ENCODE measurements at regions not wholly inside any gene's neighbourhood (a gene's known extent, or its start where the extent isn't known, plus 50 kb on each side); places are given as distances from the start of the nearest gene placed in this dataset.
"Not testable (repeated sequence)": the region's sequence is repeated elsewhere in the genome, so short reads cannot be mapped to it uniquely, and the experiment has no call there.

DNA sequence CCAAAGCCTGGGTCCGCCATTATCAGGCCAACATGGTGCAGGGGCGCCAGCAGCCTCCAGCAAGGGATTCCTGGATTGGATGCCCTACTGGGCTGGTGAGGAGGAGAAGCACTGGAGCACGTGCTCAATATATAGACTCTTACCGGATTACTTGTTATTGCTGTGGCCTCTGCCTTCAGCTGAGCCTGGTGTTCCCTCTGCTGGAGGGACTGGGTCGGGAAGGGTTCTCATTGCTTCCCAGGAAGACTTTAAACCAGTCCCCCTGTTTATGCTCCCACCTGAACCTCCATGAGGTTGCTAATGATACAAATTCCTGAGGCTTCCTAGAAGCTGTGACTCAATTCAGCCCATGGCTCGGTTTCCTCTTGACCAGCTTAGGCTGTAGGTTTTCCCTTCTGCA, 186.7 kb upstream of the ARID1B start:
- DNase-seq, result peak; percentile 54
- H3K27me3 ChIP-seq (ENCODE audit: control insufficient read depth, insufficient read depth, low read length), result no peaks in the 10 kb centered on the region
- H3K4me3 ChIP-seq (ENCODE audit: insufficient read depth, low read depth, low read length), result no peak overlapping the region
- no peaks in the 10 kb centered on the region for H3K36me3 ChIP-seq (replicated peaks; ENCODE audit: control insufficient read depth, insufficient read depth, low read length)

DNA sequence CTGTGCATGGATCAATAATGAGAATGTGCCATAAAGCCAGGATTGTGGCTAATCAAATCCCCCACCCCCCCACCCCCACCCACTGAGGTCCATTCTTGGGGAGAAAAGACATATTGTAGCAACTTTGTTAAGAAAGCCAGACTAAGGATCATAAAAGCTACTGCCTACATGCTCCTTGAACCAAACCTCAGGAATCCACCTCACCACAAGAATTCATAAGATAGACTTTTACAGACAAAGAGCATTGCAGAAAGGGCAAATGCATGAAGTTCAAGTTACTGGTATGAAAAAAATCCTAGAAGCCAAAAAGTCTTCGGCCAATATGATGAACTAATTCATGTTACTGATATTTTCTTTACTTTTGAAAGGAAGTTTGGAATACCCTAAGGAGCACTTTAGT, 187.9 kb upstream of the ARID1B start:
- H3K27me3 ChIP-seq (ENCODE audit: control insufficient read depth, insufficient read depth, low read length), result no peaks in the 10 kb centered on the region
- DNase-seq, result no peak
- no peak overlapping the region for H3K4me3 ChIP-seq (ENCODE audit: insufficient read depth, low read depth, low read length)
- H3K36me3 ChIP-seq (replicated peaks; ENCODE audit: control insufficient read depth, insufficient read depth, low read length), result no peaks in the 10 kb centered on the region

DNA sequence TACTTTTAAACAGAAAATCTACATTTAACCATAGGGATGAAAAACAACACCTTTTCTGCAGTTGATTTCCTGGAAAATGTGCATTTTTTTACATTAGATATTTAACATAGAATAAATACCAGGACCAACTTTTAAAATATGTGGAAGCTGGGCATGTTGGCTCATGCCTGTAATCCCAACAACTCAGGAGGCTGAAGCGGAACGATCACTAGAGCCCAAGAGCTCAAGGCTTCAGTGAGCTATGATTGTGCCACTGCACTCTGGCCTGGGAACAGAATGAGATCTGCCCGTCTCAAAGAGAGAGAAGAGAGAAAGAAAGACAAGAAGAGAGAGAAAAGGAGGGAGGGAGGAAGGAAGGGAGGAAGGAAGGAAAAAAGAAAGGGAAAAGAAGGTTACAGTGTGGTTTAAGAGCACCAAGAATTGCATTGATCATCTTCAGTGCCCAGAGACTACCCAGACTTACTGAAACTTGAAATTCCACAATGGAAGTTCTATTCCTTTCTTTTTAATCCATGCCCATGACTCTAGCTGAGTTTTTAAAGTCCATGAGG, 189.4 kb upstream of the ARID1B start:
- DNase-seq, result no peak
- Histone ChIP-seq H3K36me3 (replicated peaks; ENCODE audit: control insufficient read depth, insufficient read depth, low read length) (no peaks in the 10 kb centered on the region), H3K27me3 (ENCODE audit: control insufficient read depth, insufficient read depth, low read length) (no peaks in the 10 kb centered on the region), H3K4me3 (ENCODE audit: insufficient read depth, low read depth, low read length) (no peak overlapping the region)

DNA sequence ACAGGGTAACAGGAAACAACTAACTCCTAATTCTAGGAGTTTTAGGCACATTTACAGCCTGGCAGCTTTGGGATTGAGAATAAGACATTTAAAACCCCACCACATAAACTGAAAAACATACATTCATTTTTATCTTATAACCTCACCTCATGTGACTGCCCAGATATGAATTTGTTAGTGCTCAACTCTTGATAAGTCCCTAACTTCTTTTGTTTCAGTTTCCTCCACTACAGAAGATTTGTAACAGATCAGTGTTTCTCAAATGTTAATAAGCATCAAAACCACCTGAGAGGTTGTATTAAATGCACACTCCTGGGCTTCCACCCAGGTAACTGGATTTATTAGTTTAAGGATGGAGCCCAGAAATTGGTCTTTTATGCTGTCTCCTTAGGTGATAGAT, 190.1 kb upstream of the ARID1B start:
- no peaks in the 10 kb centered on the region for H3K27me3 ChIP-seq (ENCODE audit: control insufficient read depth, insufficient read depth, low read length)
- DNase-seq, result no peak
- H3K36me3 ChIP-seq (replicated peaks; ENCODE audit: control insufficient read depth, insufficient read depth, low read length), result no peaks in the 10 kb centered on the region
- no peak overlapping the region for H3K4me3 ChIP-seq (ENCODE audit: insufficient read depth, low read depth, low read length)

DNA sequence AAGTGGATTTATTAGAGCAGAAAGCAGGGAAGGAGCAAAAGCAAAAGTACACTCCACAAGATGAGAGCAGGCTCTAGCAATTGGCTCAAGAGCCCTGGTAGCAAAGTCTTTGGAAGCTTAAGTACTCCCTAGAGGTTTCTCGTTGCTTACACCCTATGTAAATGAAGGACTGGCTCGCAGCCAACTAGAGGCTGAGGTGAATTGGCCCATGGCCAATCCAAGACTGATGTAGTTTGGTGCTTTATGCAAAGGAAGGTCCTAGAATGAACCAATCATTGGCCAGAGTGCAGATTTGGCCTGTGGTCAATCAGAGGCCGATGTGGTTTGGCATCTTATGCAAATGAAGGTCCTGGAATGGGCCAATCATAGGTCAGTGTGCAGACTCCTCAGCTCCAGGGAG, 191.3 kb upstream of the ARID1B start:
- Histone ChIP-seq H3K36me3 (replicated peaks; ENCODE audit: control insufficient read depth, insufficient read depth, low read length) (no peaks in the 10 kb centered on the region), H3K27me3 (ENCODE audit: control insufficient read depth, insufficient read depth, low read length) (no peaks in the 10 kb centered on the region), H3K4me3 (ENCODE audit: insufficient read depth, low read depth, low read length) (no peak overlapping the region)
- DNase-seq, result no peak

DNA sequence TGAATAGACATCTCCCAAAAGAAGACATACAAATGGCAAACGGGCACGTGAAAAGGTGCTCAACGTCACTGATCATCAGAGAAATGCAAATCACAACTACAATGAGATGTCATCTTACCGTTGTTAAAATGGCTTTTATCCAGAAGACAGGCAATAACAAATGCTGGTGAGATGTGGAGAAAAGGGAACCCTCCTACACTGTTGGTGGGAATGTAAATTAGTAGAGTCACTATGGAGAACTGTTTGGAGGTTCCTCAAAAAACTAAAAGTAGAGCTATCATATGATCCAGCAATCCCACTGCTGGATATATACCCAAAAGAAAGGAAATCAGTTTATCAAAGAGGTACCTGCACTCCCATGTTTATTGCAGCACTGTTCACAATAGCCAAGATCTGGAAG, 193.1 kb upstream of the ARID1B start:
- not testable (repeated sequence) for DNase-seq; H3K27me3 ChIP-seq (ENCODE audit: control insufficient read depth, insufficient read depth, low read length); H3K4me3 ChIP-seq (ENCODE audit: insufficient read depth, low read depth, low read length); H3K36me3 ChIP-seq (replicated peaks; ENCODE audit: control insufficient read depth, insufficient read depth, low read length)

DNA sequence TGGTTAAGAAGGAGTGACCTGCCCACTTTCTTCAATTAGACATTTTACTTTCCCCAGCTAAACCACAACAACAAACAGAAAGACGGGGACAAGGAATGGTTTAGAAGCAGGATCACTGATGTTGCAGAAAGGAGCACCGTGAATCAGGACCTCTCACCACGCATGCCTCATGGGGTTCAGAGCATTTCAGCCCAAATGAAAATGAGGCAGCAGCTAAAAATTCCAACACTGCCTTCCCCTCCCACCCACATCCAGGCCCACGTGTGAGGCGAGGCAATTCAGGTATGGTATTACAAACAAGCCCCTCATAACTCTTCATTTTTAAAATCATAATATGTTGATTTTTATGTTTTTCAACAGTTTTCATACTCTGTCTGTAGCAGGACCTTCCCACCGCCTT, 194.1 kb upstream of the ARID1B start:
- Histone ChIP-seq H3K36me3 (replicated peaks; ENCODE audit: control insufficient read depth, insufficient read depth, low read length) (no peaks in the 10 kb centered on the region), H3K4me3 (ENCODE audit: insufficient read depth, low read depth, low read length) (no peak overlapping the region), H3K27me3 (ENCODE audit: control insufficient read depth, insufficient read depth, low read length) (no peaks in the 10 kb centered on the region)
- no peak for DNase-seq

DNA sequence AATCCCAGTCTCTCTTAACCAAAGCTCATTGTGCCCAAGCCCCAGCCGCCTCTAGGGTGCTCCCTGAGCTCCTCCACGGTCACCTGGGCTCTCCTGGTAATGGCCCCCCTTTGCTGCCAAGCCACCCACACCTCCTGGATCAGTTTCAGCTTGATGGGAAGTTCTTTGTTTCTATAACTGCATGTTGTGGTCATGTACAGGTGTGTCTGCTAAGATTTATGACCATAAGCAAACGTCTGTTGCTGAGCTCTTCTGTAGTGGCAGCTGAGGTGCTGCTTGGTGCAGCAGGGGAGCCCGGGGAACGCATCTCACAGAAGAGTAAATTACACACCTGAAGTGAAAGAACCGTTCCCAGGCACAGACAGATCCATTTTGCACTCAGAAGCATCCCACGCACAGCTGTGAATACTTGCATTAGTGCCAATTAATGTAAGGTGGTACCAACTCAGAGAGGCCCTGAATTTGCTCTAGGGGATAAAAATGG, 194.6 kb upstream of the ARID1B start:
- DNase-seq, result no peak
- no peak overlapping the region for H3K4me3 ChIP-seq (ENCODE audit: insufficient read depth, low read depth, low read length)
- no peaks in the 10 kb centered on the region for H3K36me3 ChIP-seq (replicated peaks; ENCODE audit: control insufficient read depth, insufficient read depth, low read length)

DNA sequence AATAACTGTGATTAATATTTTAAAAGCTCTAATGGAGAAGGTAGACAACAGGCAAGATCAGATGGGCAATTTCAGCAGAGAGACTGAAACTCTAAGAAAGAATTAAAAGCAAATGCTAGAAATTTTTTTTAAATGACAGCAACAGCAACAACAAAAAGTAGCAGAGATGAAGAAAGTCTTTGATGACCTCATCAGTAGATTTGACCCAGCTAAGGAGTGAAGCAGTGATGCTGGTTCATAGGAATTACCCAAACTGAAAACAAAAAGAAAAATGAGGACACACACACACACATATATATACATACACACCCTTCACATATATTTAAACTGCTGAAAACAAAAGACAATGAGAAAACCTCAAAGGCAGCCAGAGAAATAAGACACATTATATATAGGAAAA, 197.6 kb upstream of the ARID1B start:
- H3K4me3 ChIP-seq (ENCODE audit: insufficient read depth, low read depth, low read length), result no peak overlapping the region
- H3K27me3 ChIP-seq (ENCODE audit: control insufficient read depth, insufficient read depth, low read length), result no peaks in the 10 kb centered on the region
- no peak for DNase-seq
- H3K36me3 ChIP-seq (replicated peaks; ENCODE audit: control insufficient read depth, insufficient read depth, low read length), result no peaks in the 10 kb centered on the region

More for the DNA sequence above, 194.6 kb upstream of the ARID1B start:
- H3K27me3 ChIP-seq (ENCODE audit: control insufficient read depth, insufficient read depth, low read length), result no peaks in the 10 kb centered on the region

DNA sequence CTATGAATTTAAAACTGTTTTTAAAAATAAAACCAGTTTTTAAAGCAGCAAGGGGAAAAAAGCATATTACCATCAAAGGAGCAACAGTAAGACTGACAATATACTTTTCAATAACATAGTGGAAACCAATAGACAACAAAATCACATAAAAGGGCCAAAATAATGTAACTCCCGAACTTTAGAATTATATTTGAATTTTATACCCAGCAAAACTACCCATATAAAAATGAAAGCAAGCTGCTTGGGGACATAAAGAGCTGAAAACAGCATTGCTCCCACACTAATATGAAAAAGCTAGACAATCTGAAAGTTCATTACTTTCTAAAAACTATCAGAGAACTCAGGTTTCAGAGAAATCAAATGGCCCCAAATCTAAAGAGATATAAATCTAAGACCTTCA, 199.4 kb upstream of the ARID1B start:
- Histone ChIP-seq H3K4me3 (ENCODE audit: insufficient read depth, low read depth, low read length) (no peak overlapping the region), H3K36me3 (replicated peaks; ENCODE audit: control insufficient read depth, insufficient read depth, low read length) (no peaks in the 10 kb centered on the region), H3K27me3 (ENCODE audit: control insufficient read depth, insufficient read depth, low read length) (no peaks in the 10 kb centered on the region)
- no peak for DNase-seq

DNA sequence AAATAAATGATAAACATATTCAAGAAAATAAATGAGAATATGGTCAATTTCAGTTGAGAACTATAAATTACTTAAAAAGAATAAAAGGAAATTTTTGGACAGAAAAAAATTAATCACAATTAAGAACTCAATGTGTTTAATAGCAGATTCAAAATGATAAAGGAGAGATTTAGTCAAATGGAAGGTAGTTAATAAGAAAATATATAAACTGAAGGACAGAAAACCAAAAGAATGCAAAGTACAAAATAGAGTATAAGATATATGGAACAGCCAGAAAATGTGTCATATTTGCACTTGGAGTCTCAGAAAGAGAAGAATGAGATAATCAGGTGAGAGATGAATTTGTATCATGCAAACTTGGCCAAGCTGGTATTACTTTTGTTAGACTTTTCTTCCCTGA, 201.8 kb upstream of the ARID1B start:
- no peak for DNase-seq
- no peaks in the 10 kb centered on the region for H3K27me3 ChIP-seq (ENCODE audit: control insufficient read depth, insufficient read depth, low read length)
- H3K4me3 ChIP-seq (ENCODE audit: insufficient read depth, low read depth, low read length), result no peak overlapping the region
- no peaks in the 10 kb centered on the region for H3K36me3 ChIP-seq (replicated peaks; ENCODE audit: control insufficient read depth, insufficient read depth, low read length)

DNA sequence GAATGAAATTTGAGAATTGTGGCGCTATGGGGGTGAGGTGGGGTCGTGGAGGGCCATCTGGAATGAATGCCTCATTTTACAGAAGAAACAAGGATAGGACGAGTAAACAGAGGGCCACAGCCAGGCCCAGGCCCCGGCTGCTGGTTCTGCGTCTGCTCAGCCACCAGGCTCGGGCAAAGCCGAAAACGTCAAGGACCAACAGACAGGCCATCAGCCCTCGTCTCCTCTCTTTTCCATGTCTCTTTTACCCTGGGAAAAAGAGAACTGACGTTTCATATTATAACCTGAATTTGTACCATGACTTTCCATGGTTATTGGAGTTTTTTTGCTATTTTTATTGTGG, 212.4 kb upstream of the ARID1B start:
- H3K27me3 ChIP-seq (ENCODE audit: control insufficient read depth, insufficient read depth, low read length), result no peaks in the 10 kb centered on the region
- no peak overlapping the region for H3K4me3 ChIP-seq (ENCODE audit: insufficient read depth, low read depth, low read length)
- H3K36me3 ChIP-seq (replicated peaks; ENCODE audit: control insufficient read depth, insufficient read depth, low read length), result no peaks in the 10 kb centered on the region
- peak; percentile 46 for DNase-seq

DNA sequence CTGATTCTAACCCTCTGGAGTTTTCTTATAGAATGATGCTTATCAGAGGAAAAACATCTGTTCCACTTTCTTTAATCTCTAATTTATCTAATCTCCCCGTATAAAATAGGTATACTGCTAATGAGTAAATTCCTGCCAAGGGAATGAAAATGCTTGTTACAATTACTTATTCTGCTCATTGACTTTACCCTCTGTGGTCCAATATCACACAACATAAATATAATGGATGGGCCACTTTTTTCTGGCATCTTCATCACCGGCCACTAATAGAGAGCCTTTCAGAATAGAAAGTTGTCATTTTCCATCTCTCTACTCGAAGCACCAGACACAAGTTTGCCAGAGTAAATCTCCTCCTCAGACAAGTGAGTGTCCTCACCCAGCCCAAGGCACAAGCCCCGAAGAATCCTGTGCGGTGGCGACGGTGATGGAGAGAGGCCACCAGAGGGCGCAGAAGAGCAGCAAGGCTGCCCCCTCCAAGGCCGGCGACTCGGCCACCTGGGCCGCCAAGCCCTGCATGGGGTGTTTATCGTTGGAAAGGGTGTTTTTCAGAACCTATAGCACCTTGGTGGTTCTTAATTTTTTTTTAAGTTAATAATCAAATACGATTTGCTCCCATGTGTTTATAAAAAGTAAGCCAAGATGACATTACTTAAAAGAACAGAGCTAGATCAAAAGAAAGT, 212.9 kb upstream of the ARID1B start:
- H3K4me3 ChIP-seq (ENCODE audit: insufficient read depth, low read depth, low read length), result no peak overlapping the region
- H3K27me3 ChIP-seq (ENCODE audit: control insufficient read depth, insufficient read depth, low read length), result no peaks in the 10 kb centered on the region
- H3K36me3 ChIP-seq (replicated peaks; ENCODE audit: control insufficient read depth, insufficient read depth, low read length), result no peaks in the 10 kb centered on the region
- peak; percentile 91 for DNase-seq

DNA sequence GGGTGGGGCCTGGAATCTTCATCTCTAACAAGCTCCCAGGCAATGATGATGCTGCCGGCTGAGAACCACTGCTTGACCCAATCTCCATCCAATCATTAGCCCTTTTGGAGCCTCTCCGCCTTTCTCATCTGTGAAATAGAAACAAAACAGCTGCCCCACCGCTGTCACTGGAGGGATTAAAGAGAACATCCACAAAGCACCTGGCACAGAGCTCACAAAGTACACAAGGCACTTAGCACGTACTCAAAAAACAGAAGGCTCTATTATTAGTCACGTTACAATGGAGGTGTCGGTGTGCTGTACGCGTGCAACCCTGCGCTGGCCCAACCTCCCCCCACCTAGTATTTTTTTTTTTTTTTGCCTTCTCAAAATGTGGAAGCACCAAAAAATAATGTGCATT, 213.5 kb upstream of the ARID1B start:
- Histone ChIP-seq H3K36me3 (replicated peaks; ENCODE audit: control insufficient read depth, insufficient read depth, low read length) (no peaks in the 10 kb centered on the region), H3K27me3 (ENCODE audit: control insufficient read depth, insufficient read depth, low read length) (no peaks in the 10 kb centered on the region), H3K4me3 (ENCODE audit: insufficient read depth, low read depth, low read length) (no peak overlapping the region)
- DNase-seq, result no peak

DNA sequence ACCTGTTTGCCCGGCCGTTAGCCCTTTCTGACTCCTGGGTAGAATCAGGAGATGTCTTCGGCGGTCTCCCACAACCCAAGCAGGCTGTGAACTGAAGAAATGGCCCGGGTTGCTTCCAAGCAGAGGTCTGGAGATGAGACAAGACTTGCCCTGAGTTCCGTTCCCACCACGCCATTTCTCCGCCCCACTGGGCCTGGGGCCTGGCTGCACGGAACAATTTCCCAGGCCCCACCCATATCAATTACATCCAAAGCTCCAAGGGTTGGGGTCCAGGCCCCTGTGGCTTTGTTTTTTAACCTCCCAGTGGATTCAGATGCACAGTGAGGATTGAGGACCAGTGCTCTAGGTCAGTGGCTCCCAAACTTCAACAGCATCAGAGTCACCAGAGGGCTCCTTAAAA, 214.5 kb upstream of the ARID1B start:
- Histone ChIP-seq H3K4me3 (ENCODE audit: insufficient read depth, low read depth, low read length) (no peak overlapping the region), H3K36me3 (replicated peaks; ENCODE audit: control insufficient read depth, insufficient read depth, low read length) (no peaks in the 10 kb centered on the region), H3K27me3 (ENCODE audit: control insufficient read depth, insufficient read depth, low read length) (no peaks in the 10 kb centered on the region)
- no peak for DNase-seq

DNA sequence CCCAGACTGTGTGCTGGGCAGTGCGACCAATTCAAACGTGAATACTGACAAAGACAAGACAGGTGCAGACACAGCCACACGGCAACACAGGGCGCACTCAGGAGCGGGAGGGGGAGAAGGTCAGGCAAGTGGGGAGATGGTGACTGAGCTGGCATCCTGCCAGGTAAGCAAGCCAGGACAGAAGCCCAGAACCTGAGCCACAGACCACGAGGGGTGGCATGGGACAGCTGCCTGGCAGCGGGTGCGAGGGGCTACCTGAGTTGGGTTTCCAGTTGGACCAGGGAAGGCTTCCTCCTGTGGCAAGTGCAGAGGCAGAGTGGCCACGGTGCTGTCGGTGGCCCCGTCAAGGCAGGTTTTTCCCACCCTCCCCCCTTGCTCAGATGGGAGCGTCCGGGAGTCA, 215.2 kb upstream of the ARID1B start:
- no peak for DNase-seq
- Histone ChIP-seq H3K36me3 (replicated peaks; ENCODE audit: control insufficient read depth, insufficient read depth, low read length) (no peaks in the 10 kb centered on the region), H3K27me3 (ENCODE audit: control insufficient read depth, insufficient read depth, low read length) (no peaks in the 10 kb centered on the region), H3K4me3 (ENCODE audit: insufficient read depth, low read depth, low read length) (no peak overlapping the region)

Data from H7 (cell line).